PC-3 (cell line): ENCODE measurements at regions not wholly inside any gene's neighbourhood (a gene's known extent, or its start where the extent isn't known, plus 50 kb on each side); places are given as distances from the start of the nearest gene placed in this dataset.

Experiments
- CTCF ChIP-seq: fragments of 300-600 bp; sonication (generic); conservative IDR thresholded peaks from 2 replicates; pipeline ENCODE4 v1.5.1; 2017; ENCODE audit warnings: antibody characterized with exemption, low read depth, mild to moderate bottlenecking, low read length
- EZH2 ChIP-seq: fragments of 300-600 bp; sonication (generic); IDR thresholded peaks from one replicate; pipeline ENCODE4 v1.6.1; 2017; ENCODE audit warnings: antibody characterized with exemption, mild to moderate bottlenecking, low read length; ENCODE audit not compliant: unreplicated experiment

GRCh38 chr18:44054514-44054913 is 626.2 kb upstream of the SETBP1 start:
- TF ChIP-seq CTCF (no peak), EZH2 (no peak)
